Ectodermal cell (in vitro differentiated cells): ENCODE measurements at regions not wholly inside any gene's neighbourhood (a gene's known extent, or its start where the extent isn't known, plus 50 kb on each side); places are given as distances from the start of the nearest gene placed in this dataset.
"Not testable (repeated sequence)": the region's sequence is repeated elsewhere in the genome, so short reads cannot be mapped to it uniquely, and the experiment has no call there.

Source experiments
- H3K27ac ChIP-seq: 2 replicates; pipeline ENCODE4 v1.7.0; 2013; ENCODE audit warnings: mild to moderate bottlenecking, low read depth, low read length; ENCODE audit not compliant: insufficient read depth, poor library complexity, severe bottlenecking
- H3K27me3 ChIP-seq: 2 replicates; pipeline ENCODE4 v1.7.0; 2013; ENCODE audit warnings: mild to moderate bottlenecking, low read length; ENCODE audit not compliant: insufficient read depth, control insufficient read depth, poor library complexity, severe bottlenecking
- H3K36me3 ChIP-seq: one replicate; pipeline ENCODE4 v1.7.0; 2013; ENCODE audit warnings: low read length; ENCODE audit not compliant: control insufficient read depth, insufficient read depth
- H3K4me1 ChIP-seq: one replicate; pipeline ENCODE4 v1.7.0; 2013; ENCODE audit warnings: low read length; ENCODE audit not compliant: control insufficient read depth, insufficient read depth
- H3K4me3 ChIP-seq: 2 replicates; pipeline ENCODE4 v1.7.0; 2013; ENCODE audit warnings: low read depth, low read length, control low read depth; ENCODE audit not compliant: insufficient read depth
- H3K9me3 ChIP-seq: 2 replicates; pipeline ENCODE4 v1.7.0; 2013; ENCODE audit warnings: mild to moderate bottlenecking, low read length, moderate library complexity; ENCODE audit not compliant: control insufficient read depth
- WGBS, 2 experiments: methylation state at CpG; one replicate each; pipeline ENCODE4 v1.1.7; 2013; ENCODE audit warnings: missing lambda C conversion rate in 2 of 2; 5-methylcytosine and 5-hydroxymethylcytosine counted together

GRCh38 chr20:11509776-11510175 is 407.9 kb upstream of the BTBD3 start:
- Histone ChIP-seq H3K27ac (no peak overlapping the region), H3K27me3 (no peaks in the 10 kb centered on the region), H3K4me3 (no peak overlapping the region), H3K36me3 (no peaks in the 10 kb centered on the region), H3K4me1 (no peaks in the 10 kb centered on the region), H3K9me3 (no peaks in the 10 kb centered on the region)

GRCh38 chr20:11511821-11512220 is 405.9 kb upstream of the BTBD3 start:
- no peak overlapping the region for H3K27ac ChIP-seq
- H3K4me1 ChIP-seq: no peaks in the 10 kb centered on the region
- no peaks in the 10 kb centered on the region for H3K27me3 ChIP-seq
- no peak overlapping the region for H3K4me3 ChIP-seq
- no peaks in the 10 kb centered on the region for H3K9me3 ChIP-seq
- H3K36me3 ChIP-seq: no peaks in the 10 kb centered on the region
- WGBS, 2 experiments: 91 to 92% methylated on average over 5 of the region's 5 CpGs

GRCh38 chr20:11513241-11513745 is 404.4 kb upstream of the BTBD3 start:
- not testable (repeated sequence) for H3K36me3 ChIP-seq, H3K27ac ChIP-seq, H3K4me1 ChIP-seq, H3K27me3 ChIP-seq, H3K9me3 ChIP-seq, H3K4me3 ChIP-seq
- WGBS, 2 experiments: 97% methylated on average over 35 to 37 of the region's 39 CpGs

GRCh38 chr20:11516448-11516847 is 401.2 kb upstream of the BTBD3 start:
- no peaks in the 10 kb centered on the region for H3K9me3 ChIP-seq
- WGBS, 2 experiments: 95 to 98% methylated on average over 4 of the region's 4 CpGs
- H3K27ac ChIP-seq: no peak overlapping the region
- H3K36me3 ChIP-seq: no peaks in the 10 kb centered on the region
- H3K4me1 ChIP-seq: no peaks in the 10 kb centered on the region
- no peak overlapping the region for H3K4me3 ChIP-seq
- no peaks in the 10 kb centered on the region for H3K27me3 ChIP-seq

- WGBS, 2 experiments: 0% methylated on average over 1 of the region's 1 CpG
- Histone ChIP-seq H3K27ac (no peak overlapping the region), H3K9me3 (no peaks in the 10 kb centered on the region), H3K27me3 (no peaks in the 10 kb centered on the region), H3K4me1 (no peaks in the 10 kb centered on the region), H3K36me3 (no peaks in the 10 kb centered on the region), H3K4me3 (no peak overlapping the region)
Observed at GRCh38 chr20:11520596-11520995, 397.1 kb upstream of the BTBD3 start.

- WGBS, 2 experiments: 82 to 90% methylated on average over 4 of the region's 4 CpGs
- Histone ChIP-seq H3K36me3 (no peaks in the 10 kb centered on the region), H3K9me3 (no peaks in the 10 kb centered on the region), H3K4me3 (no peak overlapping the region), H3K27me3 (no peaks in the 10 kb centered on the region), H3K4me1 (no peaks in the 10 kb centered on the region), H3K27ac (no peak overlapping the region)
Observed at GRCh38 chr20:11521476-11522365, 396.0 kb upstream of the BTBD3 start.

- WGBS, 2 experiments: 91 to 99% methylated on average over 2 of the region's 2 CpGs
- no peak overlapping the region for H3K27ac ChIP-seq
- H3K36me3 ChIP-seq: no peaks in the 10 kb centered on the region
Observed at GRCh38 chr20:11522366-11522741, 395.3 kb upstream of the BTBD3 start.

GRCh38 chr20:11529047-11529446 is 388.6 kb upstream of the BTBD3 start:
- Histone ChIP-seq H3K4me3 (no peak overlapping the region), H3K27me3 (no peaks in the 10 kb centered on the region), H3K36me3 (no peaks in the 10 kb centered on the region), H3K4me1 (no peaks in the 10 kb centered on the region), H3K9me3 (no peaks in the 10 kb centered on the region), H3K27ac (no peak overlapping the region)
- 88 to 95% methylated on average over 4 of the region's 4 CpGs for WGBS, 2 experiments

More at GRCh38 chr20:11522366-11522741, 395.3 kb upstream of the BTBD3 start:
- no peaks in the 10 kb centered on the region for H3K4me1 ChIP-seq
- no peaks in the 10 kb centered on the region for H3K27me3 ChIP-seq
- H3K9me3 ChIP-seq: no peaks in the 10 kb centered on the region
- no peak overlapping the region for H3K4me3 ChIP-seq

GRCh38 chr20:11537032-11537431 is 380.7 kb upstream of the BTBD3 start:
- Histone ChIP-seq H3K4me1 (no peaks in the 10 kb centered on the region), H3K27ac (no peak overlapping the region), H3K36me3 (no peaks in the 10 kb centered on the region), H3K4me3 (no peak overlapping the region), H3K27me3 (no peaks in the 10 kb centered on the region), H3K9me3 (no peaks in the 10 kb centered on the region)
- WGBS, 2 experiments: 33 to 50% methylated on average over 1 to 2 of the region's 2 CpGs

- H3K4me3 ChIP-seq: no peak overlapping the region
- no peaks in the 10 kb centered on the region for H3K27me3 ChIP-seq
- no peaks in the 10 kb centered on the region for H3K9me3 ChIP-seq
- no peak overlapping the region for H3K27ac ChIP-seq
- peaks cover 6% of the 10 kb centered on the region for H3K4me1 ChIP-seq
- WGBS, 2 experiments: 80 to 92% methylated on average over 4 of the region's 4 CpGs
- no peaks in the 10 kb centered on the region for H3K36me3 ChIP-seq
Observed at GRCh38 chr20:11539450-11539849, 378.2 kb upstream of the BTBD3 start.
